SK-N-SH (cell line): ENCODE measurements at regions not wholly inside any gene's neighbourhood (a gene's known extent, or its start where the extent isn't known, plus 50 kb on each side); places are given as distances from the start of the nearest gene placed in this dataset.

Source experiments
- RAD21 ChIP-seq: IDR thresholded peaks from 2 replicates; pipeline ENCODE4 v1.6.1; 2012; ENCODE audit warnings: mild to moderate bottlenecking, low read length
- TAF1 ChIP-seq: IDR thresholded peaks from 2 replicates; pipeline ENCODE4 v1.6.1; 2012; ENCODE audit warnings: low read depth, mild to moderate bottlenecking, low read length, moderate library complexity, borderline replicate concordance
- TF ChIP-seq, protein P1 (sequence below): fragments of 200-600 bp; sonication (generic); IDR thresholded peaks from 2 replicates; pipeline ENCODE4 v1.6.1; 2017; ENCODE audit warnings: antibody characterized with exemption, mild to moderate bottlenecking, moderate library complexity
- TF ChIP-seq, protein P2 (sequence below): fragments of 150-350 bp; IDR thresholded peaks from 2 replicates; pipeline ENCODE4 v1.6.1; 2017; ENCODE audit warnings: antibody characterized with exemption, low read length, low read depth, borderline replicate concordance

DNA sequence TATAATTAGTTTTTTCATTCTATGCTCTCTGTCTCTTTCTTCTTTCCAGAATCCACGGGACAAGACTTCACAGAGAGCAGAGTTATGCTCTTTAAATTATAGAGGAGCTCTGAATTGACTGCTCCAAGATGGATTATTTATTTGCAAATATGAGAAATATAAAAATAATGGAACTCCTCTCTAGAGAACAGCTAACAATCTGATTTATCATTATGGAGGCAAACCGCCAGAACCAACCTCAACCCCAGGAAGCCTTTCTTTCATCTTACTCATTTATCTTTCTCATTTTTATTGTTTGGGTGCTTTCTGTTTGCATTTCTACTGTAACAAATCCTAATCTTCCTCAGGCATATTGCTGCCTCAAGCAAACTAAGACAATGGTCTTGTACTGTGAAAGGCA is 216.5 kb downstream of the C12orf50 start:
- TF ChIP-seq, protein P1, sequence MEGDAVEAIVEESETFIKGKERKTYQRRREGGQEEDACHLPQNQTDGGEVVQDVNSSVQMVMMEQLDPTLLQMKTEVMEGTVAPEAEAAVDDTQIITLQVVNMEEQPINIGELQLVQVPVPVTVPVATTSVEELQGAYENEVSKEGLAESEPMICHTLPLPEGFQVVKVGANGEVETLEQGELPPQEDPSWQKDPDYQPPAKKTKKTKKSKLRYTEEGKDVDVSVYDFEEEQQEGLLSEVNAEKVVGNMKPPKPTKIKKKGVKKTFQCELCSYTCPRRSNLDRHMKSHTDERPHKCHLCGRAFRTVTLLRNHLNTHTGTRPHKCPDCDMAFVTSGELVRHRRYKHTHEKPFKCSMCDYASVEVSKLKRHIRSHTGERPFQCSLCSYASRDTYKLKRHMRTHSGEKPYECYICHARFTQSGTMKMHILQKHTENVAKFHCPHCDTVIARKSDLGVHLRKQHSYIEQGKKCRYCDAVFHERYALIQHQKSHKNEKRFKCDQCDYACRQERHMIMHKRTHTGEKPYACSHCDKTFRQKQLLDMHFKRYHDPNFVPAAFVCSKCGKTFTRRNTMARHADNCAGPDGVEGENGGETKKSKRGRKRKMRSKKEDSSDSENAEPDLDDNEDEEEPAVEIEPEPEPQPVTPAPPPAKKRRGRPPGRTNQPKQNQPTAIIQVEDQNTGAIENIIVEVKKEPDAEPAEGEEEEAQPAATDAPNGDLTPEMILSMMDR: no peak
- TF ChIP-seq, protein P2, sequence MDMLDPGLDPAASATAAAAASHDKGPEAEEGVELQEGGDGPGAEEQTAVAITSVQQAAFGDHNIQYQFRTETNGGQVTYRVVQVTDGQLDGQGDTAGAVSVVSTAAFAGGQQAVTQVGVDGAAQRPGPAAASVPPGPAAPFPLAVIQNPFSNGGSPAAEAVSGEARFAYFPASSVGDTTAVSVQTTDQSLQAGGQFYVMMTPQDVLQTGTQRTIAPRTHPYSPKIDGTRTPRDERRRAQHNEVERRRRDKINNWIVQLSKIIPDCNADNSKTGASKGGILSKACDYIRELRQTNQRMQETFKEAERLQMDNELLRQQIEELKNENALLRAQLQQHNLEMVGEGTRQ: no peak
- TF ChIP-seq TAF1: no peak
- TF ChIP-seq RAD21: no peak
